ENCODE measurements at regions not wholly inside any gene's neighbourhood (a gene's known extent, or its start where the extent isn't known, plus 50 kb on each side); places are given as distances from the start of the nearest gene placed in this dataset.
"Not testable (repeated sequence)": the region's sequence is repeated elsewhere in the genome, so short reads cannot be mapped to it uniquely, and the experiment has no call there.

DNA sequence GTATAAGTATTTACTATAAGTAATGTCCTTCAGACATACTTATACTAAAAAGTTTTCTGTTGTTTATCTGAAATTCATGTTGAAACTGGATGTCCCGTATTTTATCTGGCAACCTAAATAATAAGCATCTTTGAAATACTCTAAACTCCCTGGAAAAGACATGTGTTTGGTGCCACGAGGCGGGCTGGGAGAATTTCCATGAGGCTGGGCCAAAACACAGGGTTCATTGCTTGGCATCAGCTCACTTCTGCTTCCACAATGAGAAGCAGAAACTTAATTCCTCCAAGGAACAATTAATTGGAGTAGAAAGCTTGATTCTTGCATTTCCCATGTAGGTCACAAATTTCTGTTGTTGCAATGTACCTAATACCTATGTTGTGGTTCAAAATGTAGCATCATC, 110.2 kb downstream of the PSMG1 start:
- Mint-ChIP-seq H3K27ac (no peak overlapping the region), H3K4me3 (no peak overlapping the region), H3K27me3 (ENCODE audit: low read depth) (no peaks in the 10 kb centered on the region), H3K9me3 (peaks cover 22% of the 10 kb centered on the region), H3K36me3 (no peaks in the 10 kb centered on the region), H3K4me1 (peaks cover 14% of the 10 kb centered on the region)
- TF ChIP-seq, protein P1, sequence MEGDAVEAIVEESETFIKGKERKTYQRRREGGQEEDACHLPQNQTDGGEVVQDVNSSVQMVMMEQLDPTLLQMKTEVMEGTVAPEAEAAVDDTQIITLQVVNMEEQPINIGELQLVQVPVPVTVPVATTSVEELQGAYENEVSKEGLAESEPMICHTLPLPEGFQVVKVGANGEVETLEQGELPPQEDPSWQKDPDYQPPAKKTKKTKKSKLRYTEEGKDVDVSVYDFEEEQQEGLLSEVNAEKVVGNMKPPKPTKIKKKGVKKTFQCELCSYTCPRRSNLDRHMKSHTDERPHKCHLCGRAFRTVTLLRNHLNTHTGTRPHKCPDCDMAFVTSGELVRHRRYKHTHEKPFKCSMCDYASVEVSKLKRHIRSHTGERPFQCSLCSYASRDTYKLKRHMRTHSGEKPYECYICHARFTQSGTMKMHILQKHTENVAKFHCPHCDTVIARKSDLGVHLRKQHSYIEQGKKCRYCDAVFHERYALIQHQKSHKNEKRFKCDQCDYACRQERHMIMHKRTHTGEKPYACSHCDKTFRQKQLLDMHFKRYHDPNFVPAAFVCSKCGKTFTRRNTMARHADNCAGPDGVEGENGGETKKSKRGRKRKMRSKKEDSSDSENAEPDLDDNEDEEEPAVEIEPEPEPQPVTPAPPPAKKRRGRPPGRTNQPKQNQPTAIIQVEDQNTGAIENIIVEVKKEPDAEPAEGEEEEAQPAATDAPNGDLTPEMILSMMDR (IDR thresholded peaks at IDR 0.05; ENCODE audit: unreplicated experiment) = no peak
- DNase-seq (ENCODE audit: low spot score in 2 of 2, unreplicated experiment in 2 of 2) = no peak

DNA sequence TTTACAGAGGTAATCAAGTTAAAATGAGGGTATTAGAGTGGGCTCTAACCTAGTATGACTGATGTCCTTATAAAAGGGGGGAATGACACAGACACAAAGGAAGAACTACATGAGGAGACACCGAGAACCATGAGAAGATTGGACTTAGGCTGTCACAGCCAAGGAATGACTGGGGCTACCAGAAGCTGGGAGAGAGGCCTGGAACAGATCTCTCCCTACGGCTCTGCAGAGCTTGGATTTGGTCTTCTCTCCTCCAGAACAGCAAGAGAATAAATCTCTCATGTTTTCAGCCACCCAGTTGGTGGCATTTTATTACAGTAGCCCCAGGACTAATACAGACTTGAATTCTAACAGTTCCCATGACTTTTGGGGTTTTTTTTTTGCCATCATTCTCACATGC, 110.8 kb downstream of the PSMG1 start:
- TF ChIP-seq, protein P1 (IDR thresholded peaks at IDR 0.05; ENCODE audit: unreplicated experiment) = no peak
- H3K36me3 Mint-ChIP-seq = no peaks in the 10 kb centered on the region
- peaks cover 14% of the 10 kb centered on the region for H3K4me1 Mint-ChIP-seq
- H3K9me3 Mint-ChIP-seq = peaks cover 22% of the 10 kb centered on the region
- no peak overlapping the region for H3K4me3 Mint-ChIP-seq
- no peaks in the 10 kb centered on the region for H3K27me3 Mint-ChIP-seq (ENCODE audit: low read depth)
- H3K27ac Mint-ChIP-seq = no peak overlapping the region
- no peak for DNase-seq (ENCODE audit: low spot score in 2 of 2, unreplicated experiment in 2 of 2)

DNA sequence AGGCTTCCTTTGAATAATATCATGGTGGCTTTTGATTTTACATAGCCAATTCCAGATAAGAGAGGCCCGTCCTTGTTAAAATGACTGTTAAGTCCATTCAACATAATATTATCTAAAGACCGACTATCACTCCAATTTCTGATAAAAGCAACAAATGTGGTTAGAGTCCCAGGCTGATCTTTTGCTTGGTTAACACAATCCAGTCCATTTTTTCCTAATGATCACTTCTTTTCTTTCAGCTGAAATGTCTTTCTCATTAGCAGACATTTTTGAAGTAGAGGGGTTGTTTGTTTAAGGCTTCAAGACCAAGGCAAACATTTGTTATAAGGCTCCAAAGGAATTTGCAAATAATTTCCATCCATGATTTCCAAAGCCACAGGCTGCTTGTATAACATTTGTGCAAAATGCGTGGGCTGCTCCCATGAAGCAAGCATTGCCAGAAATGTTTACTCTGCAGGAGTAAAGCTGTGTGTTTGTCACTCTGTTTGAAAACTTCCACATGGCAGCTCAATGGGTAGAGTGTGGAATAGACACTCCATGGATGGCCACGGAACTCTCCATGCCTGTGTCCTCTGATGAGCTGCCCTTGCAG, 111.5 kb downstream of the PSMG1 start:
- Mint-ChIP-seq H3K27me3 (ENCODE audit: low read depth) (no peaks in the 10 kb centered on the region), H3K27ac (peak overlapping the region; percentile 43), H3K9me3 (peaks cover 22% of the 10 kb centered on the region), H3K4me1 (peaks cover 14% of the 10 kb centered on the region), H3K4me3 (no peak overlapping the region), H3K36me3 (no peaks in the 10 kb centered on the region)
- TF ChIP-seq, protein P1 (IDR thresholded peaks at IDR 0.05; ENCODE audit: unreplicated experiment) = no peak
- DNase-seq (ENCODE audit: low spot score in 2 of 2, unreplicated experiment in 2 of 2) = no peak

DNA sequence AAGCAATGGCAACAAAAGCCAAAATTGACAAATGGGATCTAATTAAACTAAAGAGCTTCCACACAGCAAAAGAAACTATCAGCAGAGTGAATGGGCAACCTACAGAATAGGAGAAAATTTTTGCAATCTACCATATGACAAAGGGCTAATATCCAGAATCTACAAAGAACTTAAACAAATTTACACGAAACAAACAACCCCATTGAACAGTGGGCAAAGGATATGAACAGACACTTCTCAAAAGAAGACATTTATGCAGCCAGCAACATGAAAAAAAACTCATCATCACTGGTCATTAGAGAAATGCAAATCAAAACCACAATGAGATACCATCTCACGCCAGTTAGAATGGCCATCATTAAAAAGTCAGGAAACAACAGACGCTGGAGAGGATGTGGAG, 113.4 kb downstream of the PSMG1 start:
- Mint-ChIP-seq H3K9me3 (peaks cover 19% of the 10 kb centered on the region), H3K4me1 (peaks cover 18% of the 10 kb centered on the region)
- H3K27me3 Mint-ChIP-seq (ENCODE audit: low read depth); H3K4me3 Mint-ChIP-seq; H3K27ac Mint-ChIP-seq; DNase-seq (ENCODE audit: low spot score in 2 of 2, unreplicated experiment in 2 of 2); H3K36me3 Mint-ChIP-seq: not testable (repeated sequence)

DNA sequence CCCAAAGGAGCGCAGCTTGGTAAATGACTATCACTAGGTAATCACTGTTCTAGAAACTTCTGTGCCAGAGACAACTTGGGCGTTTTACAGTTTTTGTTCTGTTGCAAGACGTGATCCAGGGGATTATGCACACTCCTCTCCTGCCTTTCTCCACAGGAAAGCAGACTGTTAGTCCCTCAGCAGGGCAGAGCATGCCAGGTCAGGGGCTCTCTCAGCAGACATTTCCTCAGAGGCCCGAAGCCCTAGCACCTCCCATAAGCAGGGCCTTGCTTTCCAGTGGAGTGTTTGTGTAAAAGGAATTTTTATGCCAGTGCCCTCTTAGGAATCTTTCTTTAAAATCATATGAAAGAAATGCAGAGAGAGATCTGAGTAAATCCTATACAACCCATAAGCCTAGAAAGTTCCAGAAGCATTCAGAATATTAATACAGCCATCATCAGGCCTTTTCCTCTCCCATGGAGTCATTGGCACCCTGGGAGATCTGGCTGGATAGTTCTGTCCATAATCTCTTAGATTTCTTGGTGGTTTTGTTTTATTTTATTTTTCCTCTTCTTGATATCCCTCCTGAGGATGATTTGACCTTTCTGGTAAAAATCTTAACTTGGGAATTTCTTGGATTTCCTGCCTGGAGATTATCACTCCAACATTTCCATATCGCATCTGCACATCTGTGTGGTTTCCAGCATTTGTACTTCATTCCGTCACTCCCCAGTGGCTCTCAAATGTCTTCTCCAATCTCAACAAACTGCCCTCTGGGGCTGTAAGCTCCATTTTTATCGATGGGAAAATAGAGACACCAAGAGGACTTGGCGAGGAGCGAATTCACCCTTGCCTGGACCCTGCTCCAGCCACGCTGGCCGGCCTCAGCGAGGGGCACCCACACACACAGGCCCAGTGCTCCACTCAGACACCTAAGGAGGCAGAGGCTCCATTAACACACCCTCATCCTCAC, 116.1 kb downstream of the PSMG1 start:
- Mint-ChIP-seq H3K4me3 (no peak overlapping the region), H3K27me3 (ENCODE audit: low read depth) (no peaks in the 10 kb centered on the region), H3K36me3 (no peaks in the 10 kb centered on the region), H3K4me1 (peaks cover 15% of the 10 kb centered on the region), H3K9me3 (peaks cover 21% of the 10 kb centered on the region), H3K27ac (no peak overlapping the region)
- no peak for DNase-seq (ENCODE audit: low spot score in 2 of 2, unreplicated experiment in 2 of 2)
- TF ChIP-seq, protein P1 (IDR thresholded peaks at IDR 0.05; ENCODE audit: unreplicated experiment) = no peak

DNA sequence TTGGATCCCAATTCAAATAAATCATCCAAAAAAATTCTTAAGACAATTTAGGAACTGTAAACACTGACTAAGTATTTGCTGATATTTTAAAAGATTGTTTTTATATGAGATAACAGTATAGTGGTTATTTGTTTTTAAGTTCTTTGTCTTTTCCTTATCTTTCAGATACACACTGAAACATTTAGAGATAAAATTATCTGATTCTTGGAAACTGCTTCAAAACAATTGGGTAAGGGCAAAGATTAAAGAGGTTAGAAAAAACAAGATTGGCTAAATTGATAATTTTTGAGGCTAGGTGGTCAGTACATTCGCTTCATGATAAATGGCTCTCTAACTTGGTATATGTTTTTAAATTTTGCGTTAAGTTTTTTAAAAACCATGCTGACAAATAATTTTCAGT, 117.3 kb downstream of the PSMG1 start:
- Mint-ChIP-seq H3K27ac (no peak overlapping the region), H3K4me3 (no peak overlapping the region), H3K27me3 (ENCODE audit: low read depth) (no peaks in the 10 kb centered on the region), H3K36me3 (no peaks in the 10 kb centered on the region), H3K4me1 (peaks cover 4% of the 10 kb centered on the region), H3K9me3 (peaks cover 21% of the 10 kb centered on the region)
- TF ChIP-seq, protein P1 (IDR thresholded peaks at IDR 0.05; ENCODE audit: unreplicated experiment) = no peak
- no peak for DNase-seq (ENCODE audit: low spot score in 2 of 2, unreplicated experiment in 2 of 2)

Measured in mesothelial cell of epicardium (in vitro differentiated cells).